ENCODE measurements at regions not wholly inside any gene's neighbourhood (a gene's known extent, or its start where the extent isn't known, plus 50 kb on each side); places are given as distances from the start of the nearest gene placed in this dataset.

DNA sequence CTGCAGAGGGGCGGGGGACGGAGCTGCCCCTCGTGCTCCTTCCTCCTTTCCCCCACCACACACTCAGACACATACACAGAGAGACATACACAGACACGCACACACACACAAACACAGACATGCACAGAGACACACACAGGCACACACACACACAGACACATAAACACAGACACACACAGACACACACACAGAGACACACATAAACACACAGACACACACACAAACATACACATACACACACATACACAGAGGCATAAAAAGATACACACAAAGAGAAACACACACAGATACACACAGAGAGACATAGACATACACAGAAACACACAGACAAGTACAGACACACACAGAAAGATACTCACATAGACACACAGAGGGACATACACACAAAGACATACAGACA, 136.0 kb downstream of the UQCRFS1 start:
- Mint-ChIP-seq H3K27me3 (peaks cover 2% of the 10 kb centered on the region), H3K36me3 (ENCODE audit: low read depth) (no peaks in the 10 kb centered on the region), H3K4me3 (no peak overlapping the region), H3K9me3 (no peaks in the 10 kb centered on the region), H3K27ac (no peak overlapping the region), H3K4me1 (ENCODE audit: low read depth) (no peaks in the 10 kb centered on the region)
- intact Hi-C loops (cut with micrococcal nuclease): no loop called here
- ChIA-PET POLR2A (no interaction called here), CTCF (interaction anchor here (1.4 kb wide), 1 partner anchor 186 kb away, joined by 3 read pairs; no protein-coding TSS in a partner anchor)
- ATAC-seq (no peak), DNase-seq (no peak)
- no peak for TF ChIP-seq CTCF (IDR thresholded peaks at IDR 0.05)

- POLR2A ChIA-PET: no interaction called here
- CTCF ChIA-PET: interaction anchor here (1.4 kb wide), 1 partner anchor 187 kb away, joined by 3 read pairs; no protein-coding TSS in a partner anchor
- Mint-ChIP-seq H3K4me1 (ENCODE audit: low read depth) (no peaks in the 10 kb centered on the region), H3K9me3 (no peaks in the 10 kb centered on the region), H3K27ac (no peak overlapping the region), H3K4me3 (no peak overlapping the region), H3K27me3 (no peaks in the 10 kb centered on the region), H3K36me3 (ENCODE audit: low read depth) (no peaks in the 10 kb centered on the region)
- no peak for TF ChIP-seq CTCF (IDR thresholded peaks at IDR 0.05)
- no peak for DNase-seq
- ATAC-seq: no peak
- intact Hi-C loops (cut with micrococcal nuclease): no loop called here
Observed at GRCh38 chr19:29076161-29076560, 136.8 kb downstream of the UQCRFS1 start.

DNA sequence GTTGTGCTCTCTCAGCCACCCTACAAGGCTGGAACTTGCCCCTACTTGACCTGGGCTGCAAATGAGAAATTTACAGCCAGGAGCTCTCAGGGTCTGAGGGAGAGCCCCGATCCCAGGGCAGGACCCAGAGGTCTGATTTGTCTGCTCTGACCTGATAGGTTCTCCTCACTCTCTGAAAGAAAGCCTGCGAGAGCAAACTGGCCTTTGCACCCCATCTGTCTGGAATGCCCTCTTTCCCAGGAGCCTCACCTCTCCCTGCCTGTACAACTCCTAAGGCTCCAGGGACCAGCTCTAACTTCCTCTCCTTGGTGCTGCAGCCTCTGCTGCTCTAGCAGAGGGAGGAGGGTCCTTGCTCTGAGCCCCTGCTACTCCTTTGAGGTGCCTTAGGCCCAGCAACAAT, 137.8 kb downstream of the UQCRFS1 start:
- no peak for DNase-seq
- no peaks in the 10 kb centered on the region for H3K27me3 Mint-ChIP-seq
- CTCF ChIA-PET: no interaction called here
- H3K9me3 Mint-ChIP-seq: no peaks in the 10 kb centered on the region
- POLR2A ChIA-PET: no interaction called here
- TF ChIP-seq CTCF (IDR thresholded peaks at IDR 0.05): no peak
- no peaks in the 10 kb centered on the region for H3K36me3 Mint-ChIP-seq (ENCODE audit: low read depth)
- H3K27ac Mint-ChIP-seq: no peak overlapping the region
- no peaks in the 10 kb centered on the region for H3K4me1 Mint-ChIP-seq (ENCODE audit: low read depth)
- ATAC-seq: no peak
- no peak overlapping the region for H3K4me3 Mint-ChIP-seq
- intact Hi-C loops (cut with micrococcal nuclease): no loop called here

DNA sequence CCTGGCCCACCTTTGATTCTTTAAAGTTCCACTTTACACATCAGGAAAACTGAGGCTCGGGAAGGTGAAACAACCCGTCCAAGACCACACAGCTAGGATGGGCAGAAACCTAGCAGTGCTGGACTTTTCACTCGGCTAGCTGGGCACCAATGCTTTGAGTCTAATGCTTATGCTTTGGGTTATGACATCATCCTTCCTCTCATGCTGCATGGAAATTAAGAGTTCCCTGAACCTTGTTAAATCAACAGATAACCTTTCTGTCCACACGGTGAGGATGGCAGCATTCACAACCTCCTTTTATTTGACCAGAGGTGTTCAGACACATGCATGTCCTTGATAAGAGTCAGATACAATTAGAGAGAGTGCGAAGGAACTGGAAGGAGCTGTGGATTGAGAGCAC, 138.4 kb downstream of the UQCRFS1 start:
- intact Hi-C loops (cut with micrococcal nuclease): no loop called here
- H3K9me3 Mint-ChIP-seq: no peaks in the 10 kb centered on the region
- DNase-seq (no peak), ATAC-seq (no peak)
- no peak overlapping the region for H3K27ac Mint-ChIP-seq
- no peak for TF ChIP-seq CTCF (IDR thresholded peaks at IDR 0.05)
- H3K27me3 Mint-ChIP-seq: no peaks in the 10 kb centered on the region
- H3K36me3 Mint-ChIP-seq (ENCODE audit: low read depth): no peaks in the 10 kb centered on the region
- H3K4me3 Mint-ChIP-seq: no peak overlapping the region
- H3K4me1 Mint-ChIP-seq (ENCODE audit: low read depth): no peaks in the 10 kb centered on the region
- ChIA-PET POLR2A (no interaction called here), CTCF (no interaction called here)

DNA sequence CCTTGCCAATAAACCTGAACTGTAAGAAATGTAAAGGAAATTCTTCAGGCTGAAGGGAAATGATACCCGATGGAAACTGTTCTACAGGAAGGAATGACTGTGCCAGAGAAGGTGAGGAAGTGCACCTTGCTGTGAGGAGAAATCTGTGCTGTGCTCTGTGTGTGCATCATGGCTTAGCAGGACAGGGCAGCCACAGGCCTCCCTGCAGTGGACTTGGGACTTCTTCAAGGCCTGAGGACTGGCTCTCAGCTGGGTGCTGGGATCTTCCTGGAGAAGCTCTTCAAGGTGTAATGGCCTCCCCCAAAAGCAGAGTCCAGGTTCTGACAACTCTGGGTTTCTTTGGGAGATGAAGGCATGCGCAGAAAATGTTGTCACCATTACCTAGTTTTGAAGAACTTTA, 145.1 kb downstream of the UQCRFS1 start:
- CTCF ChIA-PET: no interaction called here
- DNase-seq (no peak), ATAC-seq (no peak)
- Mint-ChIP-seq H3K4me1 (ENCODE audit: low read depth) (no peaks in the 10 kb centered on the region), H3K9me3 (no peaks in the 10 kb centered on the region), H3K36me3 (ENCODE audit: low read depth) (no peaks in the 10 kb centered on the region), H3K27ac (no peak overlapping the region), H3K27me3 (peaks cover 2% of the 10 kb centered on the region), H3K4me3 (no peak overlapping the region)
- POLR2A ChIA-PET: no interaction called here
- intact Hi-C loops (cut with micrococcal nuclease): no loop called here
- TF ChIP-seq CTCF (IDR thresholded peaks at IDR 0.05): no peak

All from activated CD8-positive, alpha-beta T cell treated with anti-CD3 and anti-CD28 coated beads for 36 hours (primary cell).